Left hindlimb (tissue), 1 donor: ENCODE measurements at regions not wholly inside any gene's neighbourhood (a gene's known extent, or its start where the extent isn't known, plus 50 kb on each side); places are given as distances from the start of the nearest gene placed in this dataset.
A peak's percentile ranks its signal among the peaks of the same experiment; 100 is the strongest.
"Not testable (repeated sequence)": the region's sequence is repeated elsewhere in the genome, so short reads cannot be mapped to it uniquely, and the experiment has no call there.

ENCODE experiments used
- DNase-seq: peaks from one replicate; pipeline ENCODE4 v3.0.0-alpha.2; 2018

- DNase-seq: no peak
Observed at GRCh38 chr4:114088481-114088880, 109.0 kb upstream of the ARSJ start.

GRCh38 chr4:114091546-114091945 lies 112.1 kb upstream of the ARSJ start:
- DNase-seq: no peak

DNA sequence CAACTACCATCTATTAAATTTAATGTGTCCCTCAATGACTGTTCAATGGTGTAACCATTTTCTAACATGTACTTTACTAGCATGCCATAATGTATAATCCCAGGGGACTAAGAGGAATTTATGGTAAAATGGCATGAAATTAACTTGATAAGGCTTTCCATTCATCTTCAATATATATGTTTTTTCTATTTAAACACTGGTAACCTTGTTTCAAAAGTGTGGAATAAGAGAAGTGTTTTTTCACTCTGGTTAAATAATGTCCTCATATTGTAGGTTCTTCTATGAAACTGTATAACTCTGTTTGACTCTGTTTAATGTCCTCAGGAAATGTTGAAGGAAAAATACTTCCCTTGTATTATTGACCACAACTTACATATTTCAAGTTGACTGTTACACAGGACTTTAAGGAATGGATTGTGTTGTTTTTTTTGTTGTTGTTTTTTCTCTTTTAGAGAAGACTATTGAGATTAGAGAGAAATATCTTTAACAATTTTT lies 113.8 kb upstream of the ARSJ start:
- no peak for DNase-seq

GRCh38 chr4:114100288-114101031 lies 121.0 kb upstream of the ARSJ start:
- DNase-seq: no peak

DNA sequence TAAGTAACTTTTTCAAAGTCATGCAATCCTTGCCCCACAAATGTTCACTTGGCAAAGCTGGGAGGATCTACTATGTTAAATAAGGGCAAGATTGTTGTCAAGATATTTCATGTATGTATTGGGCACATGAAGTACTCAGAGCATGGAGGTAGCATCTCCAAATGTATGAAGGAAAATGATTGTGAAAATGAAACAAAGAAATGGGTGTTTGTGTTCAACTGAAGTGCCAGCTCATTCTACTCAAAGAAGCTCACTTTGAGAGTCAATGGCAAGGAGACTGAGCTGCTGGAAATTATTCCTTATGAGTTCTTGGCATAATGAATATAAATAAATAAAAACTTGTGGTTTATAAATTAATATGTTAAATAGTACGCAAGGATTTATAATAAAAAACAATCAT lies 124.5 kb upstream of the ARSJ start:
- no peak for DNase-seq

DNA sequence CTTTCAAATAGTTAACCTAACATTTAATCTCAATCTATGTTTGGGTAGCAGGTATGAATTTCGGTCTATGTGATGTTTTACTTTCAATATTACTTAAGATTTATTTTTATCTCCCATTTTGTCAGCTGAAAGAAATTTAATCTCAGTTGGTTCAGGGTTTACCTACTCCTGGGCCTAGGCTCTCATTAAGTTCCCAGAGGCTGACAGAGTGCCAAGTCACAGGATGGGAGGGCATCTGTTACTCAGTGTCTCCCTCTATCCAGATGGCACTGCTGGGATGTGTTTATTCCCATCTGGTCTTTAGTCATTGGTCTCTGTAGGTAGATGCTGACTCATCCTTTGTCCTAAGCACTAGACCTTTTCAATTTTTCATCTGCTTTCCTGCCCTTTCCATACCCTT lies 129.4 kb upstream of the ARSJ start:
- no peak for DNase-seq

DNA sequence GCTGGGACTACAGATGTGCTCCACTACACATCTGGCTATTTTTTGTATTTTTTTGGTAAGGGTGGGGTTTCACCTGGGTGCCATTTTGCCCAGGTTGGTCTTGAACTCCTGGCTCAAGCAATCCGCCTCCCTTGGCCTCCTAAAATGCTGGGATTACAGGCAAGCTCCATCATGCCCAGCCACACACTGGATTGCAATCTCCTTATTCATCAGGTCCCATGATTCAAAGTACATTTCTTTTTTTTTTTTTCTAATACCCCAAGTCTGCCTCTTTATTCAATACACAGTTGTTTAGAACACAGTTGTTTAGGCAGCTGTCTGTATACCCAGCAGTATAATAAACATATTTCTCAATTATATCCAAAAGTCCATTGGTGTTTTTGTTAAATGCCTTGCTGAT lies 130.3 kb upstream of the ARSJ start:
- no peak for DNase-seq

DNA sequence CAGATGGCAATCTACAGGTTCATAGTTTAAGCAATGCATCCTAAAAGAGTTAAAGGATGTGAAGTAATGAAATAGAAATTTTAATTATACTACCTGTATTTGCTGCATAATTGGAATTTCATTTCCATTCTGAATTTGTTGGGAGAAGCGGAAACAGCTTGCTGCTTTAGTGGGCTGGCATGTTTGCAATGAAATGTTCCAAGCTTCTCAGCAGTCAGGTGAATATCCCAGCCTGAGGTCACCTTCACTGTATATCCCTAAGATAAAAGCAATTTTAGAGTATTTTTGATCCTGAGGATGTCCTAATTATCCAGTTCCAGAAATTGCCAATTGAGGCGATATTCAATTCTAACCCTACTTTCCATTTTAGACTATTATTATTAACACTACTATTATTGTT lies 136.1 kb upstream of the ARSJ start:
- no peak for DNase-seq

DNA sequence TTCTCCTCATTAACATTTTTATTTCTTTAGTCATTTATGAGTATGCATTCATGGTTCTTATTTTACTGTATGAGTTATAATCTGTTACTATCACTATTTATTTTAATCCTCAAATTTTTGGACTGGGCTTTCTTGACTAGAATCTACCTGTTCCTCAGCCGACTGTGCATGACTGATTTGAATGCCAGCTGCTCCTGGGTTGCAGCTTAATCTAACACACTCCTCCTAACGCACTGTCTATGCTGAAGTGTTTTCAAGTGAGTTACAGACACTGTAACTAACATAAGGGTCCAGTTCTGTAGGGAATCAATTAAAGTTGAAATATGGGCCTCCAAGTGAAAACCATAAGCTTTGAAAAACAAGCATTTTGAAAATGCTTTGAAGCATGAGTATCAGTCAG lies 137.4 kb upstream of the ARSJ start:
- DNase-seq: no peak

- no peak for DNase-seq
Observed at GRCh38 chr4:114121221-114121620, 141.8 kb upstream of the ARSJ start.

DNA sequence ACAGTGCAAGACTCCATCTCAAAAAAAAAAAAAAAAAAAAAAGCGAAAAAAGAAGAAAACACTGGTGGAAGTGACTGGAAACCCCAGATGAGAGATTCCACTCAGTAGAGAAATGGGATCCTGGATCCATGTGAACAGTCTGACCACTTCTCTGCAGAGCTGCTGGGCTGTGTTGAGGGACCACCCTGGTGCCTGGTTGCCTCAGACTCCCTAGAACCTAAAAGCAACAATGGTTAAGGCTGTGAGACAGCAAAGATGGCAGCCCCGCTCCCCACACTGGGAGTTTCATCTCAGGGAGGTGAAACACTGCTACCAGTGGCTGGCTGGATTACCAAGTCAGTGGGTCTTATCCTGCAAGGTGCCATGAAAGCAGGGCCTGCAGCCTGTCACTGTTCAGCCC lies 152.8 kb upstream of the ARSJ start:
- no peak for DNase-seq

DNA sequence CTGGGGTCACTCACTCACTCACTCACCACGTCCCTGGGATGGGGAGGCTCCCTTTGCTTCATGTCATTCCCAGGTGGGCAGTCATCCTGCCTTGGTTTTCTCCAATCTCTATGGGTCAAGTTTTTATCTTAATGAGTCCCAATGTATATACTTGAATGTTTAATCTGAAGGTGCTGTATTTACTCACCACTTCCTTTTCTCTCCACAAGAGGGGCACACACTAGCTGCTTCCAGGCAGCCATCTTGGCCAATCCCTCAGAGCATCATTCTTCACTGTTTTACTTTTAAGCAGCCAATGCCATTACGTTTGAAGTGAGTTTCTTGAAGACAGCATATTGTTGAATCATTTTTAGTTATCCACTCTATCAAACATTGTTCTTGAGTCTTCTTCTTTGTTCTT lies 153.4 kb upstream of the ARSJ start:
- DNase-seq: no peak

GRCh38 chr4:114136069-114136468 lies 156.6 kb upstream of the ARSJ start:
- DNase-seq: no peak

- no peak for DNase-seq
Observed at GRCh38 chr4:114137984-114138383, 158.5 kb upstream of the ARSJ start.

DNA sequence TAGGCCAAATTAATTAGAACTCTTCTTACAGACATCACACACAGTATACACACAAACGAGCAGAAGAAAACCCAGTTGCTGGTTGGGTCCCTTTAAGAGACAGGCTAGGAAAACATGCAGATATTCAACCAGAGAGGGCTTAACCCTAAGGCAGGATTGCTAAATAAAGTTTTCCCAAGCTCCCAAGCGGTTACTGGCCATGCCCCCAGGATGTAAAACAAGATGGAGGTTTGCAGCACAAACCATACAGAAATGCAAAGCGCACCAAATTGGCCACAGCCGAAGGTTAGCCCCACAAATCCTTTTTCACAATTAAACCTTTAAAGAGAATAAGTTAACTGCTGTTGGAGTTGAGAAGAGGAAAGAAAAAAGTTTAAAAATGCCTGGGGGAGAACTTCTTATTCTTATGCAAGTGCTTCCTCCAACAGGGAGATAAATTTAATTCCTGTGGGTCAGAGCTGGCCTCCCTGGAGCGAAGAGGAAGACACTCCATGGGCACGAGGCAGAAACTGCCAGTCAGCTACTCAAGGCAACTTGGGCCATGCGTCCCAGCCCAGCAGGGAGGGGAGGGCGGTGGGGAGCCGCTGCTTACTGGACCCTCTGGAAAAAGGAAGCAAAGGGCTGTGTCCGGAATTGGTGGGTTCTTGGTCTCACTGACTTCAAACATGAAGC lies 167.6 kb upstream of the ARSJ start:
- no peak for DNase-seq

GRCh38 chr4:114147619-114148208 lies 168.3 kb upstream of the ARSJ start:
- not testable (repeated sequence) for DNase-seq

DNA sequence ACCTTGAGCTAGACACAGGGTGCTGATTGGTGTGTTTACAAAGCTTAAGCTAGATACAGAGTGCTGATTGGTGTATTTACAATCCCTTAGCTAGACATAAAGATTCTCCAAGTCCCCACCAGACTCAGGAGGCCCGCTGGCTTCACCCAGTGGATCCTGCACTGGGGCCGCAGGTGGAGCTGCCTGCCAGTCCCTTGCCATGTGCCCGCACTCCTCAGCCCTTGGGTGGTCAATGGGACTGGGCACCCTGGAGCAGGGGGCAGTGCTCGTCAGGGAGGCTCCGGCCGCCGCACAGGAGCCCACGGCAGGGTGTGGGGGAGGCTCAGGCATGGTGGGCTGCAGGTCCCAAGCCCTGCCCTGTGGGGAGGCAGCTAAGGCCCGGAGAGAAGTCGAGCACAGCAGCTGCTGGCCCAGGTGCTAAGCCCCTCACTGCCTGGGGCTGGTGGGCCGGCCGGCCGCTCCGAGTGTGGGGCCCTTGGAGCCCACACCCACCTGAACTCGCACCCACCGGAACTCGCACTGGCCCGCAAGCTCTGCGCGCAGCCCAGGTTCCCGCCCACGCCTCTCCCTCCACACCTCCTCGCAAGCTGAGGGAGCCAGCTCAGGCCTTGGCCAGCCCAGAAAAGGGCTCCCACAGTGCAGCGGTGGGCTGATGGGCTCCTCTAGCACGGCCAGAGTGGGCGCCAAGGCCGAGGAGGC lies 169.1 kb upstream of the ARSJ start:
- not testable (repeated sequence) for DNase-seq

GRCh38 chr4:114156371-114156770 lies 176.9 kb upstream of the ARSJ start:
- DNase-seq: no peak

DNA sequence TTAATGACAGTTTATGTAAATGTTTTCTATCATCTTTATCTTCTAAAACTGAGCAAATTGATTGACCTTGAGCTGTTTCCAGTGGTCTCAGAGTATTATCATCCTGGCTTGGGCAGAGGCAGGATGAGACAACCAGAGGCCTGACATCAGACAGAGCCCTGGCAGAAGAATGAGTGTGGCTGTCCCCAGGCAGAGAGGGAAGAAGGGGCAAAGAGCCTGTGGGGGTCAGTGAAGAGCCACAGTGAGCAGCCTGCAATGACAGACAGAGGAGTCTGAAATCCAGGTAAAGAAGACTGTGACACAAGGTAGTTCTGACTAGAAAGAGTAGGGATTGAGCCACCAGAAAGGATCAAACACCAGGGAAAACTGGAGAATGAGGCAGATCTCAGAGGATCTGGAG lies 182.4 kb upstream of the ARSJ start:
- DNase-seq: no peak

GRCh38 chr4:114163051-114163450 lies 183.6 kb upstream of the ARSJ start:
- DNase-seq: no peak

DNA sequence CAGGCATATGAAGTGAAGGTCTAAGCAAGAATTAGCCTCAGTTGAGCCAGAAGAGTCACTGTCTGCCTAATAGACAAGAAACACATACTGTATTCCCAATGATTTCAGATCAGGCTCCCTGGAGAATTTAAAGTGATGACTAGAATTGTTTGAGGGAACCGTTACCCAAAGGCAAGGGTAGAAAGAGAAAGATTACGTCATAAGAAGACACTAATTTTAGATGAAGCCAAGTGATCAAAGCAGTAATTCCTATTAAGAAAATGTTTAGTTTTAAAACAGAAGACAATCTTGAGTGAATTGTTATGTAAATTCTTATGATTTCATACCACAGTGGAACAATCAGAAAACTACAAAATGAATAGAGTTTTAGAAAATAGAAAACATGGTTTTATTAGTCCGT lies 194.5 kb upstream of the ARSJ start:
- DNase-seq: no peak

GRCh38 chr4:114177628-114178027 lies 198.2 kb upstream of the ARSJ start:
- DNase-seq: no peak

- no peak for DNase-seq
Observed at GRCh38 chr4:114178392-114178791, 198.9 kb upstream of the ARSJ start.

DNA sequence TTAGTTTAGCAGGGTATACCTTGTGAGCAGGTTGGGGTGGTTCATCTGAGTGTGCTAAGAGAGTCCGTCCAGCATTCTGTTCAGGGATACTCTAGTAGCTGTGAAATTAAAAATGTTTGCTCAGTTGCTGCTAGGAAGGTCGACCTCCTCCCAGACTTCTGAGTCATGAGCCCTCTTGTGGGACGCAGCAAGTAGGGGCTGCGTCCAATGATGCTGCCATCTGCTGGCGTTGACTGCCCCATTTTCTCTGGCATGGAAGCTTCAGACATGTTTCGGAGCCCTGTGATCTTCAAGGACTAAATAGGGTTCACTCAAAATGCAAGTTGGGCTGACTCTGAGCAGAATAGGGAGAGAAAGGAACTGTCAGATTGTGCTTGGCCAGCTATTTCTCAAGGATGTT lies 201.0 kb upstream of the ARSJ start:
- DNase-seq: peak; percentile 39
